IMR-90 (cell line): ENCODE measurements at regions not wholly inside any gene's neighbourhood (a gene's known extent, or its start where the extent isn't known, plus 50 kb on each side); places are given as distances from the start of the nearest gene placed in this dataset.

Experiments
- ATAC-seq: fragments of 200-7000 bp; cut with Tn5 transposase; 2 replicates; pipeline ENCODE4 v1.9.1; 2020; ENCODE audit warnings: low read depth, mild to moderate bottlenecking, moderate library complexity
- BruUV-seq: library from RNA; stranded (reverse); fragments of 400-500 nt; replicated peaks from 2 replicates; lab custom pipeline; 2021; lab: Mats Ljungman, UMichigan
- CTCF ChIA-PET: fragments of 300-600 bp; formaldehyde crosslinking; extraction: SDS; loops from one replicate; lab custom pipeline; 2021; ENCODE audit warnings: antibody characterized with exemption; lab: Yijun Ruan, JAX
- POLR2A ChIA-PET: fragments of 300-600 bp; sonication (Branson Sonifier 250); formaldehyde crosslinking; loops from one replicate; lab custom pipeline; 2022; ENCODE audit warnings: antibody characterized with exemption; ENCODE audit not compliant: unreplicated experiment; lab: Charles Lee
- DNase-seq: peaks from one replicate; pipeline ENCODE4 v3.0.0; 2013
- H2AFZ ChIP-seq: replicated peaks from 2 replicates; pipeline ENCODE3; 2013; ENCODE audit warnings: low read length, mild to moderate bottlenecking; ENCODE audit not compliant: poor library complexity
- H2AK5ac ChIP-seq: 2 replicates; pipeline ENCODE4 v1.6.1; 2013; ENCODE audit warnings: low read depth, low read length, inconsistent platforms
- H2AK9ac ChIP-seq: replicated peaks from 2 replicates; pipeline ENCODE3; 2013; ENCODE audit warnings: mild to moderate bottlenecking, low read depth, low read length, moderate library complexity; ENCODE audit not compliant: poor library complexity
- H2BK120ac ChIP-seq: 2 replicates; pipeline ENCODE4 v1.6.1; 2013; ENCODE audit warnings: low read depth, low read length, inconsistent platforms
- H2BK15ac ChIP-seq: 3 replicates; pipeline ENCODE4 v1.6.1; 2013; ENCODE audit warnings: low read depth, low read length, inconsistent platforms
- H2BK20ac ChIP-seq: 2 replicates; pipeline ENCODE4 v1.6.1; 2013; ENCODE audit warnings: low read depth, mild to moderate bottlenecking, inconsistent platforms, low read length, moderate library complexity
- H2BK5ac ChIP-seq: 2 replicates; pipeline ENCODE4 v1.6.1; 2013; ENCODE audit warnings: mild to moderate bottlenecking, low read depth, low read length, inconsistent platforms; ENCODE audit not compliant: poor library complexity, severe bottlenecking
- H3K14ac ChIP-seq: replicated peaks from 2 replicates; pipeline ENCODE4 v1.6.1; 2013; ENCODE audit warnings: low read depth, low read length, inconsistent platforms
- H3K18ac ChIP-seq: 2 replicates; pipeline ENCODE4 v1.6.1; 2013; ENCODE audit warnings: low read depth, low read length, control low read depth
- H3K23ac ChIP-seq: 2 replicates; pipeline ENCODE4 v1.6.1; 2013; ENCODE audit warnings: low read depth, low read length, inconsistent platforms
- H3K27ac ChIP-seq: 2 replicates; pipeline ENCODE4 v1.5.1; 2013; ENCODE audit warnings: mild to moderate bottlenecking, control low read depth, low read length; ENCODE audit not compliant: insufficient read depth
- H3K27me3 ChIP-seq: 2 replicates; pipeline ENCODE4 v1.6.1; 2013; ENCODE audit warnings: low read length; ENCODE audit not compliant: control insufficient read depth, insufficient read depth
- H3K36me3 ChIP-seq: 2 replicates; pipeline ENCODE4 v1.6.1; 2013; ENCODE audit warnings: low read length, mixed read lengths; ENCODE audit not compliant: control insufficient read depth, insufficient read depth
- H3K4ac ChIP-seq: 2 replicates; pipeline ENCODE4 v1.6.1; 2013; ENCODE audit warnings: low read depth, low read length, inconsistent platforms
- H3K4me1 ChIP-seq: 2 replicates; pipeline ENCODE4 v1.6.1; 2013; ENCODE audit warnings: low read length, mixed read lengths; ENCODE audit not compliant: control insufficient read depth, insufficient read depth
- H3K4me2 ChIP-seq: 2 replicates; pipeline ENCODE4 v1.6.1; 2013; ENCODE audit warnings: low read depth, mild to moderate bottlenecking, control low read depth, low read length, moderate library complexity
- H3K4me3 ChIP-seq: 2 replicates; pipeline ENCODE4 v1.5.1; 2013; ENCODE audit warnings: low read depth, mild to moderate bottlenecking, control low read depth, low read length, moderate library complexity; ENCODE audit not compliant: insufficient read depth
- H3K56ac ChIP-seq: 2 replicates; pipeline ENCODE4 v1.6.1; 2013; ENCODE audit warnings: low read length, inconsistent platforms; ENCODE audit not compliant: insufficient read depth; ENCODE audit errors: extremely low read depth
- H3K79me1 ChIP-seq, 2 experiments: 2 replicates each; pipeline ENCODE4 v1.6.1; 2013; ENCODE audit warnings: low read length in 2 of 2, inconsistent platforms in 1 of 2, low read depth in 1 of 2
- H3K9ac ChIP-seq: 2 replicates; pipeline ENCODE4 v1.6.1; 2013; ENCODE audit warnings: low read depth, low read length, control low read depth
- H3K9me1 ChIP-seq: 2 replicates; pipeline ENCODE4 v1.6.1; 2013; ENCODE audit warnings: low read length, inconsistent platforms; ENCODE audit not compliant: insufficient read depth
- H3K9me3 ChIP-seq: 2 replicates; pipeline ENCODE4 v1.6.1; 2013; ENCODE audit warnings: low read length; ENCODE audit not compliant: control insufficient read depth, insufficient read depth
- H4K20me1 ChIP-seq: 2 replicates; pipeline ENCODE4 v1.6.1; 2013; ENCODE audit warnings: low read length, inconsistent platforms; ENCODE audit not compliant: insufficient read depth
- H4K5ac ChIP-seq: 2 replicates; pipeline ENCODE4 v1.6.1; 2013; ENCODE audit warnings: mild to moderate bottlenecking, low read depth, low read length, control low read depth
- H4K8ac ChIP-seq, 2 experiments: 2 replicates each; pipeline ENCODE4 v1.6.1; 2013; ENCODE audit warnings: low read depth in 2 of 2, low read length in 2 of 2, control low read depth in 1 of 2, inconsistent platforms in 1 of 2
- H4K91ac ChIP-seq: 2 replicates; pipeline ENCODE4 v1.6.1; 2013; ENCODE audit warnings: low read depth, low read length, inconsistent platforms; ENCODE audit not compliant: insufficient read depth
- CTCF ChIP-seq: conservative IDR thresholded peaks from 2 replicates; pipeline ENCODE4 v1.5.1; 2012; ENCODE audit warnings: mild to moderate bottlenecking, low read depth, low read length, improper control_type of control experiment
- POLR2A ChIP-seq: IDR thresholded peaks from 2 replicates; pipeline ENCODE4 v1.6.1; 2012; ENCODE audit warnings: mild to moderate bottlenecking, low read depth, low read length
- RCOR1 ChIP-seq: IDR thresholded peaks from 2 replicates; pipeline ENCODE4 v1.6.1; 2012; ENCODE audit warnings: mild to moderate bottlenecking, low read length, improper control_type of control experiment; ENCODE audit not compliant: insufficient replicate concordance
- RFX5 ChIP-seq: IDR thresholded peaks from 2 replicates; pipeline ENCODE4 v1.8.0; 2012; ENCODE audit warnings: low read depth, mild to moderate bottlenecking, low read length, moderate library complexity
- SMC3 ChIP-seq: fragments of 150-350 bp; IDR thresholded peaks from 2 replicates; pipeline ENCODE4 v1.6.1; 2016; ENCODE audit warnings: low read depth, mild to moderate bottlenecking, antibody characterized with exemption, low read length, moderate library complexity
- USF2 ChIP-seq: fragments of 150-350 bp; IDR thresholded peaks from 2 replicates; pipeline ENCODE4 v1.6.1; 2017; ENCODE audit warnings: mild to moderate bottlenecking, antibody characterized with exemption, low read length, low read depth
- WGBS, 2 experiments: methylation state at CpG; one replicate each; pipeline versions ENCODE4 v1.1.5 to v1.1.7; 2013; ENCODE audit warnings: missing lambda C conversion rate in 2 of 2; ENCODE audit not compliant: insufficient read length in 1 of 2; ENCODE audit errors: extremely low coverage in 2 of 2; 5-methylcytosine and 5-hydroxymethylcytosine counted together
- dilution Hi-C: fragments of 300-500 bp; cut with HindIII; formaldehyde crosslinking; loops from one replicate; pipeline ENCODE4 v1.14.3; 2018; ENCODE audit warnings: low sequenced_read_pairs; ENCODE audit not compliant: unreplicated experiment
- in situ Hi-C: fragments of 300-500 bp; cut with MboI; formaldehyde crosslinking; loops from 3 replicates; pipeline ENCODE4 v1.14.3; 2019; ENCODE audit warnings: low sequenced_read_pairs, inconsistent platforms, mixed read lengths
- intact Hi-C: fragments of 100-400 bp; cut with micrococcal nuclease; formaldehyde crosslinking; loops from 2 replicates; pipeline ENCODE4 v1.10.0; 2022

GRCh38 chr21:17050156-17050555 lies 462.7 kb upstream of the CXADR start:
- Histone ChIP-seq H3K4me3 (no peak overlapping the region), H2BK5ac (no peak overlapping the region), H3K79me1 (no peaks in the 10 kb centered on the region), H2AK5ac (no peak overlapping the region), H3K27ac (peak overlapping the region; percentile 27; the same call in 1 of the 2 replicates), H3K27me3 (no peaks in the 10 kb centered on the region), H3K14ac (no peak overlapping the region), H3K56ac (no peak overlapping the region), H3K36me3 (no peaks in the 10 kb centered on the region), H3K23ac (no peak overlapping the region), H4K91ac (no peak overlapping the region), H4K20me1 (no peaks in the 10 kb centered on the region), H2BK20ac (no peak overlapping the region), H3K4me2 (no peak overlapping the region), H3K9ac (no peak overlapping the region), H2BK15ac (no peak overlapping the region), H3K9me3 (no peaks in the 10 kb centered on the region), H2BK120ac (no peak overlapping the region), H3K4ac (no peak overlapping the region), H2AK9ac (no peak overlapping the region), H2AFZ (no peak overlapping the region), H3K4me1 (peaks cover 3% of the 10 kb centered on the region; the same call in 1 of the 2 replicates), H3K18ac (peak overlapping the region; percentile 36; the same call in 1 of the 2 replicates), H4K8ac (no peak overlapping the region), H4K5ac (no peak overlapping the region), H3K9me1 (no peaks in the 10 kb centered on the region)
- in situ Hi-C loops, result no loop called here
- TF ChIP-seq SMC3 (no peak), RCOR1 (no peak), POLR2A (no peak), USF2 (no peak), RFX5 (no peak), CTCF (no peak)
- CTCF ChIA-PET, result interaction anchor here (0.6 kb wide), 1 partner anchor 23 kb away, joined by 3 read pairs; no protein-coding TSS in a partner anchor
- WGBS, 2 experiments, result no CpG with 5 or more reads among the region's 1 CpG
- dilution Hi-C loops, result no loop called here
- POLR2A ChIA-PET, result no interaction called here
- intact Hi-C loops, result no loop called here
- ATAC-seq, result peak; percentile 51
- peak; percentile 1 for DNase-seq
- no TSS peak for BruUV-seq
